Activated CD8-positive, alpha-beta T cell treated with anti-CD3 and anti-CD28 coated beads for 36 hours (primary cell): ENCODE measurements at regions not wholly inside any gene's neighbourhood (a gene's known extent, or its start where the extent isn't known, plus 50 kb on each side); places are given as distances from the start of the nearest gene placed in this dataset.

Source experiments
- ATAC-seq: fragments of 200-7000 bp; cut with Tn5 transposase; one replicate; pipeline ENCODE4 v1.10.0; 2021; ENCODE audit warnings: mild to moderate bottlenecking, moderate library complexity
- CTCF ChIA-PET: fragments of 350-600 bp; sonication (Branson Sonifier 250); formaldehyde crosslinking; loops from one replicate; lab custom pipeline; 2021; ENCODE audit warnings: antibody characterized with exemption; lab: Charles Lee
- POLR2A ChIA-PET: fragments of 350-600 bp; sonication (Branson Sonifier 250); formaldehyde crosslinking; loops from one replicate; lab custom pipeline; 2021; ENCODE audit warnings: antibody characterized with exemption; lab: Charles Lee
- DNase-seq: peaks from one replicate; pipeline ENCODE4 v3.0.0-alpha.2; 2020
- H3K27ac Mint-ChIP-seq: one replicate; pipeline ENCODE4 v1.8.0; 2021; ENCODE audit warnings: mild to moderate bottlenecking, mixed read lengths
- H3K27me3 Mint-ChIP-seq: one replicate; pipeline ENCODE4 v1.8.0; 2021; ENCODE audit warnings: mixed read lengths
- H3K36me3 Mint-ChIP-seq: one replicate; pipeline ENCODE4 v1.8.0; 2021; ENCODE audit warnings: low read depth, mixed read lengths
- H3K4me1 Mint-ChIP-seq: one replicate; pipeline ENCODE4 v1.8.0; 2021; ENCODE audit warnings: low read depth, mixed read lengths
- H3K4me3 Mint-ChIP-seq: one replicate; pipeline ENCODE4 v1.8.0; 2021; ENCODE audit warnings: mild to moderate bottlenecking, moderate library complexity, mixed read lengths
- H3K9me3 Mint-ChIP-seq: one replicate; pipeline ENCODE4 v1.8.0; 2021; ENCODE audit warnings: mixed read lengths
- intact Hi-C: fragments of 100-400 bp; cut with micrococcal nuclease; formaldehyde crosslinking; loops from one replicate; pipeline ENCODE4 v1.10.0; 2022
- TF ChIP-seq, protein P1 (sequence below): fragments of 200-600 bp; IDR thresholded peaks from one replicate; pipeline ENCODE4 v1.8.0; 2022; ENCODE audit warnings: antibody characterized with exemption, mild to moderate bottlenecking

DNA sequence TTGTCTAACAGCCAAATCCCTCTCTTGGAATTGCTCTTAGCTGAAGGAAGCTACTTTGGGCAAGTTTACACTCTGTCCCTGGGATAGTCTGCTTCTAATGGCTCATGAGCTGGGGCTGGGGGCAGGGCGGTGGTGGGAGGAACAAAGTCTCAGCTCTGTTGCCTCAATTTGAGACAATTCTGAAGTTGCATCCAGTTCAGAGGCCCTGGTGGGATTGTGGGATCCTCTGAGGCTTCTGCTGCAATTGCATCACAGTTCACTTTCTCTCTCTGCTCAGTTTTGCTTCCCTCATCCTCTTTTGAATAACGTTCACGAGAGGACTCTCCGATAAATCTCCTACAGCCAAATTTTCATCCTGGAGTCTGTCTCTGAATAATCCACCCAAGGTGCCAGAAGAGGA, 440.6 kb upstream of the SLC35B3 start:
- Mint-ChIP-seq H3K4me1 (no peaks in the 10 kb centered on the region), H3K4me3 (no peak overlapping the region), H3K27me3 (no peaks in the 10 kb centered on the region), H3K9me3 (no peaks in the 10 kb centered on the region), H3K27ac (no peak overlapping the region), H3K36me3 (no peaks in the 10 kb centered on the region)
- intact Hi-C loops, result no loop called here
- CTCF ChIA-PET, result no interaction called here
- ATAC-seq (no peak), DNase-seq (no peak)
- TF ChIP-seq, protein P1, sequence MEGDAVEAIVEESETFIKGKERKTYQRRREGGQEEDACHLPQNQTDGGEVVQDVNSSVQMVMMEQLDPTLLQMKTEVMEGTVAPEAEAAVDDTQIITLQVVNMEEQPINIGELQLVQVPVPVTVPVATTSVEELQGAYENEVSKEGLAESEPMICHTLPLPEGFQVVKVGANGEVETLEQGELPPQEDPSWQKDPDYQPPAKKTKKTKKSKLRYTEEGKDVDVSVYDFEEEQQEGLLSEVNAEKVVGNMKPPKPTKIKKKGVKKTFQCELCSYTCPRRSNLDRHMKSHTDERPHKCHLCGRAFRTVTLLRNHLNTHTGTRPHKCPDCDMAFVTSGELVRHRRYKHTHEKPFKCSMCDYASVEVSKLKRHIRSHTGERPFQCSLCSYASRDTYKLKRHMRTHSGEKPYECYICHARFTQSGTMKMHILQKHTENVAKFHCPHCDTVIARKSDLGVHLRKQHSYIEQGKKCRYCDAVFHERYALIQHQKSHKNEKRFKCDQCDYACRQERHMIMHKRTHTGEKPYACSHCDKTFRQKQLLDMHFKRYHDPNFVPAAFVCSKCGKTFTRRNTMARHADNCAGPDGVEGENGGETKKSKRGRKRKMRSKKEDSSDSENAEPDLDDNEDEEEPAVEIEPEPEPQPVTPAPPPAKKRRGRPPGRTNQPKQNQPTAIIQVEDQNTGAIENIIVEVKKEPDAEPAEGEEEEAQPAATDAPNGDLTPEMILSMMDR, result no peak
- POLR2A ChIA-PET, result no interaction called here

DNA sequence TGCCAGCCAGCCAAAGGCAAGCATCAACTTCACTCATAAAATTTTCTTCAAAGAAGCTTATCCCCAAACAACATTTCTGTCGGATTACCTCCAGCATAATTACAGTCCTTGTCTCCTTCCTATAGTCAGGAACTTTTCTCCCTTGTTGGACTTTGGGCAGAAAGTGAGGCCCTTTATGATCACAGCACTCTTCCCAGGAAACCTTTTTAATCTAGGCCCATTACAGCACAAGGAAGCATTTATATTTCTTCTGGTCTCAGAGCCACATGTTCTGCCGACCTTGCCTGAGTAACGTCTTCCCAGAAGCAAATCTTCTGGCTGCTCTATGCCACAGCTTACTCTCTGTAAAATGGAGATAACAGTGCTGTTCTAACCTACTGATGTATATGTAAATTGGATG, 437.2 kb upstream of the SLC35B3 start:
- no peak overlapping the region for H3K27ac Mint-ChIP-seq
- intact Hi-C loops, result no loop called here
- CTCF ChIA-PET, result no interaction called here

DNA sequence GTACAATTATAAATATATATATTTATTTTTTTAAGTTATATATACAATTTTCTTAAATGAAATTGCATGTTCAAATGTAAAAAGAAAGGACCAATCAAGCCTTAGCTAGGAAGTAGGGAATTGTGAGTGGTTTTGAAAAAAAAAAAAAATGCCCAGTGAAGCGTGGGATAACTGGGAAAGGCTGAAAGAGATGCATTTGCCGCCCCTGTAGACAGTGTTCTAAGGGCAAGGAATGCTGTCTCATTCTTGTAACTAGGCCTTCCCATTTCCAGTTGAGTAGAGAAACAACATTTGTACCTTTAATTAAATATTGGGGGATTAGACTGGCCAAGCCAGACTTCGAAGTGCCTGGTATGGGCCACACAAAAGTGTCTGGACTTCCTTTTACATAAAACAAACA, 430.1 kb upstream of the SLC35B3 start:
- TF ChIP-seq, protein P1, result no peak
- no peaks in the 10 kb centered on the region for H3K9me3 Mint-ChIP-seq
- H3K27me3 Mint-ChIP-seq, result no peaks in the 10 kb centered on the region
- no peak for ATAC-seq
- no peaks in the 10 kb centered on the region for H3K4me1 Mint-ChIP-seq
- POLR2A ChIA-PET, result no interaction called here
- DNase-seq, result no peak
- no peaks in the 10 kb centered on the region for H3K36me3 Mint-ChIP-seq
- no peak overlapping the region for H3K27ac Mint-ChIP-seq
- intact Hi-C loops, result no loop called here
- CTCF ChIA-PET, result no interaction called here
- no peak overlapping the region for H3K4me3 Mint-ChIP-seq

More for the DNA sequence above, 437.2 kb upstream of the SLC35B3 start:
- ATAC-seq (no peak), DNase-seq (no peak)
- Mint-ChIP-seq H3K9me3 (no peaks in the 10 kb centered on the region), H3K27me3 (no peaks in the 10 kb centered on the region), H3K4me3 (no peak overlapping the region), H3K36me3 (no peaks in the 10 kb centered on the region), H3K4me1 (no peaks in the 10 kb centered on the region)
- POLR2A ChIA-PET, result no interaction called here
- TF ChIP-seq, protein P1, result no peak

DNA sequence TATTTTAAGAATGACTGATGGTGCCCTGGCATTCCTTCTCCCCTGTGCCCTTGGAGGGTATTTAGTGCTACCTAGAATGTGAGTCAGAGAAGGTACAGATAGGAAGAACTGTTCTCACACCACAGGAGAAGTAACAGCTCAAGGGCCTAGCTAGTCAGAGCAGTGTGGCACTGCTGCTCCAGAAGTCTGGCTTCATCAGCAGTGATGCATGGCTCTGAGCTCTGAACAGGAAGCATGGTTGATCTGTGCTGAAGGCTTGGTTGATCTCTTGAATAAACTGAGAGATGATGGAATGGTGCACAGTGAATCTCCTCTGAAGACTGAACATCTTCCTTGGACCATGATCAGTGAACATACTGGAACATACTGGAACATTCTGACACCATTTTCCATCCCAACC, 425.3 kb upstream of the SLC35B3 start:
- POLR2A ChIA-PET, result no interaction called here
- H3K36me3 Mint-ChIP-seq, result no peaks in the 10 kb centered on the region
- TF ChIP-seq, protein P1, result no peak
- no peaks in the 10 kb centered on the region for H3K9me3 Mint-ChIP-seq
- no peaks in the 10 kb centered on the region for H3K4me1 Mint-ChIP-seq
- no peak overlapping the region for H3K4me3 Mint-ChIP-seq
- no peak for DNase-seq
- ATAC-seq, result no peak
- no peak overlapping the region for H3K27ac Mint-ChIP-seq
- intact Hi-C loops, result no loop called here
- CTCF ChIA-PET, result no interaction called here
- no peaks in the 10 kb centered on the region for H3K27me3 Mint-ChIP-seq

DNA sequence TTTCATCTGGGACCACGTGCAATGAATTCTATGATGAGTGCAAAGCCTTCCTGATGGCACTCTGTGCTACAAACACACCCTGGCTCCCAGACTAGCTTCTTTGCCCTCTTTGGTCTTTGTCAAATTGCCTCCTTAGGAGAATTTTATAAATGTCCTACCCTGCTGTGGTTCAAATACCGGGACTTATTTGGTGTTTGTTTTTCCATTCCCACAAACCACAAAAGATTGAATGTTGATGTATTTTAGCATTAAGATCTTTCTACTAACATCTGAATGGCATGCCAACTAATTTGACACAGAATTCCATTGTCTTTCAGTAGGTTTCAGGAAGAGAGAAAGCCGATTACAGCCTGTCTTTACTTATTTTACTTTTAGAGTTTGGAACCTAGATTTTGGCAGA, 424.2 kb upstream of the SLC35B3 start:
- no peak overlapping the region for H3K27ac Mint-ChIP-seq
- intact Hi-C loops, result no loop called here
- no peaks in the 10 kb centered on the region for H3K9me3 Mint-ChIP-seq
- no peaks in the 10 kb centered on the region for H3K36me3 Mint-ChIP-seq
- ChIA-PET POLR2A (no interaction called here), CTCF (no interaction called here)
- H3K27me3 Mint-ChIP-seq, result no peaks in the 10 kb centered on the region
- no peak overlapping the region for H3K4me3 Mint-ChIP-seq
- TF ChIP-seq, protein P1, result no peak
- ATAC-seq, result no peak
- H3K4me1 Mint-ChIP-seq, result no peaks in the 10 kb centered on the region
- no peak for DNase-seq
